WI38 (cell line): ENCODE measurements at regions not wholly inside any gene's neighbourhood (a gene's known extent, or its start where the extent isn't known, plus 50 kb on each side); places are given as distances from the start of the nearest gene placed in this dataset.

Experiments
- H3K4me3 ChIP-seq: 2 replicates; pipeline ENCODE4 v1.5.1; 2011; ENCODE audit warnings: low read depth, mild to moderate bottlenecking, control low read depth, low read length
- CTCF ChIP-seq: IDR thresholded peaks from 2 replicates; pipeline ENCODE4 v1.5.1; 2012; ENCODE audit warnings: low read depth, mild to moderate bottlenecking, control low read depth, low read length

- TF ChIP-seq CTCF: no peak
- H3K4me3 ChIP-seq: no peak overlapping the region
These were observed 114.5 kb downstream of the DACT1 start for GRCh38 chr14:58752289-58752688.

- no peak for TF ChIP-seq CTCF
- no peak overlapping the region for H3K4me3 ChIP-seq
These were observed 115.0 kb downstream of the DACT1 start for GRCh38 chr14:58752771-58753201.

GRCh38 chr14:58755031-58755925, 117.5 kb downstream of the DACT1 start:
- TF ChIP-seq CTCF: no peak
- no peak overlapping the region for H3K4me3 ChIP-seq

- no peak for TF ChIP-seq CTCF
- H3K4me3 ChIP-seq: no peak overlapping the region
These were observed 122.4 kb downstream of the DACT1 start for GRCh38 chr14:58760121-58760520.

- H3K4me3 ChIP-seq: no peak overlapping the region
- TF ChIP-seq CTCF: no peak
These were observed 124.9 kb downstream of the DACT1 start for GRCh38 chr14:58762629-58763028.

GRCh38 chr14:58763210-58763609, 125.4 kb downstream of the DACT1 start:
- TF ChIP-seq CTCF: no peak
- no peak overlapping the region for H3K4me3 ChIP-seq

- H3K4me3 ChIP-seq: no peak overlapping the region
- TF ChIP-seq CTCF: no peak
These were observed 127.7 kb downstream of the DACT1 start for GRCh38 chr14:58765418-58765831.
